ENCODE measurements at regions not wholly inside any gene's neighbourhood (a gene's known extent, or its start where the extent isn't known, plus 50 kb on each side); places are given as distances from the start of the nearest gene placed in this dataset.

DNA sequence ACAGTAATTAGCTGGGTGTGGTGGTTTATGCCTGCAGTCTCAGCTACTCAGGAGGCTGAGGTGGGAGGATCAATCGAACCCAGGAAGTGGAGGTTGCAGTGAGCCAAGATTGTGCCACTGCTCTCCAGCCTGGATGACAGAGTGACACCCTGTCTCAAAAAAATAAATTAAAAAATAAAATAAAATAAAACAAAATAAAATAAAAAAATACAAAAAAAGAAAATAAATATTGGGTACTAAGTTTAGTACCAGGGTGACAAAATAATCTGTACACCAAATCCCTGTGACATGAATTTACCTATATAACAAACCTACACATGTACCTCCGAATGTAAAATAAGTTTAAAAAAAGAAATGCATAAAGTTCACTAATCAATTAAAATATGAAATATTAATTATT is 666.0 kb upstream of the CDH18 start:
- no peak for DNase-seq
- Mint-ChIP-seq H3K4me1 (no peaks in the 10 kb centered on the region), H3K27me3 (ENCODE audit: low read depth, poor library complexity) (no peaks in the 10 kb centered on the region), H3K4me3 (no peak overlapping the region), H3K9me3 (peaks cover 11% of the 10 kb centered on the region), H3K27ac (no peak overlapping the region), H3K36me3 (ENCODE audit: low read depth) (no peaks in the 10 kb centered on the region)
- TF ChIP-seq, protein P1, sequence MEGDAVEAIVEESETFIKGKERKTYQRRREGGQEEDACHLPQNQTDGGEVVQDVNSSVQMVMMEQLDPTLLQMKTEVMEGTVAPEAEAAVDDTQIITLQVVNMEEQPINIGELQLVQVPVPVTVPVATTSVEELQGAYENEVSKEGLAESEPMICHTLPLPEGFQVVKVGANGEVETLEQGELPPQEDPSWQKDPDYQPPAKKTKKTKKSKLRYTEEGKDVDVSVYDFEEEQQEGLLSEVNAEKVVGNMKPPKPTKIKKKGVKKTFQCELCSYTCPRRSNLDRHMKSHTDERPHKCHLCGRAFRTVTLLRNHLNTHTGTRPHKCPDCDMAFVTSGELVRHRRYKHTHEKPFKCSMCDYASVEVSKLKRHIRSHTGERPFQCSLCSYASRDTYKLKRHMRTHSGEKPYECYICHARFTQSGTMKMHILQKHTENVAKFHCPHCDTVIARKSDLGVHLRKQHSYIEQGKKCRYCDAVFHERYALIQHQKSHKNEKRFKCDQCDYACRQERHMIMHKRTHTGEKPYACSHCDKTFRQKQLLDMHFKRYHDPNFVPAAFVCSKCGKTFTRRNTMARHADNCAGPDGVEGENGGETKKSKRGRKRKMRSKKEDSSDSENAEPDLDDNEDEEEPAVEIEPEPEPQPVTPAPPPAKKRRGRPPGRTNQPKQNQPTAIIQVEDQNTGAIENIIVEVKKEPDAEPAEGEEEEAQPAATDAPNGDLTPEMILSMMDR (IDR thresholded peaks at IDR 0.05) = no peak

DNA sequence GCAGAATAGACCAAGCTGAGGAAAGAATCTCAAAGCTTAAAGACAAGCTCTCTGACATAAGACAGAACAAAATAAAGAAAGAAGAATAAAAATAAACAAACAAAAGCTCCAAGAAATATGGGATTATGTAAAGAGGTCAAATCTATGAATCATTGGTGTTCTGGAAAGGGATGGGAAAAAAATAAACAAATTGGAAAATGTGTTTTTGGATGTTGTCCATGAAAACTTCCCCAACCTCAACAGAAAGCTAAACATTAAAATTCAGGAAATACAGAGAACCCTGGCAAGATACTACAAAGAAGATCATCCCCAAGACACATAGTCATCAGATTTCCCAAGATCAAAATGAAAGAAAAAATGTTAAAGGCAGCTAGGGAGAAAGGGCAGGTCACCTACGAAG is 662.0 kb upstream of the CDH18 start:
- no peak for DNase-seq
- Mint-ChIP-seq H3K27ac (no peak overlapping the region), H3K4me3 (no peak overlapping the region), H3K36me3 (ENCODE audit: low read depth) (no peaks in the 10 kb centered on the region), H3K27me3 (ENCODE audit: low read depth, poor library complexity) (no peaks in the 10 kb centered on the region), H3K4me1 (peaks cover 12% of the 10 kb centered on the region), H3K9me3 (peaks cover 11% of the 10 kb centered on the region)
- TF ChIP-seq, protein P1 (IDR thresholded peaks at IDR 0.05) = no peak

DNA sequence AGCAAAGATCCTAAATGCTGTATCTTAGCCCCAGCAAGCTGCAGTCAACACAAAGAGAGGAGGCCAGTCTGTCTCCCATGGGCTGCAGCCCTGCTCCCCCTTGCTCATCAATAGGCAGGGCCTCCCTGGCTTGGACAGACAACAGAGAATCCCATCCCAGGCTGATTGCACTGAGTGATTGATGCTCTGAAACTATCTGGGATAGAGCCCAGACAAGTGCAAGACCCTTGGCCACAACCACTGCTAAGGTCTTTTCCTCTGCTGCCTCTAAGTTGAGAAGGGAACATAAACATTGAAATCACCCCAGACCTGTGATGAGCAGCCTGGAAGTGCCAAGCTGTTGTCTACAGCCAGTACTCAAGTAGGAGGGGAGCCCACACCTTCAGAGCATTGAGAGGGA is 661.0 kb upstream of the CDH18 start:
- peaks cover 12% of the 10 kb centered on the region for H3K4me1 Mint-ChIP-seq
- H3K27ac Mint-ChIP-seq = no peak overlapping the region
- no peaks in the 10 kb centered on the region for H3K36me3 Mint-ChIP-seq (ENCODE audit: low read depth)
- peaks cover 11% of the 10 kb centered on the region for H3K9me3 Mint-ChIP-seq
- H3K4me3 Mint-ChIP-seq = no peak overlapping the region
- DNase-seq = no peak
- TF ChIP-seq, protein P1 (IDR thresholded peaks at IDR 0.05) = no peak
- no peaks in the 10 kb centered on the region for H3K27me3 Mint-ChIP-seq (ENCODE audit: low read depth, poor library complexity)

DNA sequence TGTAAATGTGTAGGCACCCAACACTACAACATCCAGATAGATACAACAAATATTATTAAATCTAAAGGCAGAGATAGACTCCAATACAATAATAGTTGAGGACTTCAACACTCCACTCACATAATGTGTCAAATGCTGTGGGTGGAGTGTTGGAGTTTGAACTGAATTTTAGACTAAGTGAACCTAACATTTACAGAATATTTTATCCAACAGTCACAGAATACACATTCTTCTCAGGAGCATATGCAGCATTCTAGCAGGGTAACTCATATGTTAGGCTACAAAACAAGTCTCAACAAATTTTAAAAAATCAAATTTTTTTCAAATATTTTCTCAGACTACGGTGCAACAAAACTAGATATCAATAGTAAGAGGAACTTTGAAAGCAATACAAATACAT is 648.7 kb upstream of the CDH18 start:
- DNase-seq = no peak
- Mint-ChIP-seq H3K36me3 (ENCODE audit: low read depth) (no peaks in the 10 kb centered on the region), H3K27ac (no peak overlapping the region), H3K4me3 (no peak overlapping the region), H3K27me3 (ENCODE audit: low read depth, poor library complexity) (peaks cover 4% of the 10 kb centered on the region), H3K9me3 (no peaks in the 10 kb centered on the region), H3K4me1 (no peaks in the 10 kb centered on the region)
- TF ChIP-seq, protein P1 (IDR thresholded peaks at IDR 0.05) = no peak

DNA sequence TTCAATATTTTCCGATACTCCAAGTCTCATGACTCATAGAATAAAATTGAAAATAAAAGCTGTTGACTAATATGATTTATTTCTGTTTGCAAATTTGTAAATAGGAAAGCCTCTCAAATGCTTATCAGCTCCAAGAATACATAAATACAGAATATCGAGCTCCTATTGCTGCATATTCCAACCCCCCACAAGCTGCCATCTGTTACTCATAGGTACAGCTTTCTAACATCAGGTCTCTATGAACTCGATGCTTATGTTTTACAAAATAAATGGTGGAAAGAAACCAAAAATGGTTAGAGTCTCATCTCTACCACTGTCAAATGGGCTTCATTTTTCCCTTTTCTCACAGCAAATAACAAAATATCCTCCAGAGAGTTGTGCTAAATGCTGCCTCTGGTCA is 631.6 kb upstream of the CDH18 start:
- no peak for DNase-seq
- H3K4me1 Mint-ChIP-seq = no peaks in the 10 kb centered on the region

DNA sequence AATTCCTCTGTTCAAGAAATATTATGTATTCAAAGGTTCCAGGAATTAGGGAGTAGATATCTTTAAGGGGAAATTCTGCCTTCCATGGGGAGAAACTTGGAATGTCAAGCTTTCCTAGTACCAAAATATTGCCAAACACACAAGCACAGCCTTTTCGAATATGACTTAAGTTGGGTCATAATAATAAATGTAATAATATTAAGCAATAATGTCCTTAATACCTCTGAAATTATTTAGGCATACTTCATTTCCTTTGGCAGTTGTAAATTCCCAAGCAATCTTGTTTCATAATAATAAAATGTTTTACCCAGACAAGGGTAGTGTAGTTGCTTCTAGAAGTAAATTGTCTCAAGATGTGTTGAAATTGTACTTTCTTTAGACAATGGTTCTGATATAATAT is 630.3 kb upstream of the CDH18 start:
- Mint-ChIP-seq H3K36me3 (ENCODE audit: low read depth) (no peaks in the 10 kb centered on the region), H3K9me3 (no peaks in the 10 kb centered on the region), H3K27me3 (ENCODE audit: low read depth, poor library complexity) (no peaks in the 10 kb centered on the region), H3K27ac (no peak overlapping the region), H3K4me1 (no peaks in the 10 kb centered on the region), H3K4me3 (no peak overlapping the region)
- no peak for DNase-seq
- TF ChIP-seq, protein P1 (IDR thresholded peaks at IDR 0.05) = no peak

More for the DNA sequence above, 631.6 kb upstream of the CDH18 start:
- TF ChIP-seq, protein P1 (IDR thresholded peaks at IDR 0.05) = no peak
- no peak overlapping the region for H3K27ac Mint-ChIP-seq
- H3K27me3 Mint-ChIP-seq (ENCODE audit: low read depth, poor library complexity) = no peaks in the 10 kb centered on the region
- H3K4me3 Mint-ChIP-seq = no peak overlapping the region
- no peaks in the 10 kb centered on the region for H3K9me3 Mint-ChIP-seq
- H3K36me3 Mint-ChIP-seq (ENCODE audit: low read depth) = no peaks in the 10 kb centered on the region
